WTC11 (cell line): ENCODE measurements at regions not wholly inside any gene's neighbourhood (a gene's known extent, or its start where the extent isn't known, plus 50 kb on each side); places are given as distances from the start of the nearest gene placed in this dataset.

Experiments
- PRRX2 ChIP-seq: fragments of 250-450 bp; sonication (Bioruptor Pico); IDR thresholded peaks from 2 replicates; pipeline ENCODE4 v1.8.0; 2021; ENCODE audit warnings: mild to moderate bottlenecking
- SP1 ChIP-seq: sonication (generic); formaldehyde crosslinking; conservative IDR thresholded peaks from 2 replicates; pipeline ENCODE4 v1.8.1; 2022; ENCODE audit warnings: missing genetic modification reagents
- TF ChIP-seq, protein P1 (sequence below): fragments of 200-600 bp; IDR thresholded peaks from 2 replicates; pipeline ENCODE4 v1.8.0; 2022; ENCODE audit warnings: antibody characterized with exemption
- TF ChIP-seq, protein P2 (sequence below): sonication (generic); formaldehyde crosslinking; IDR thresholded peaks from 2 replicates; pipeline ENCODE4 v1.8.1; 2023; ENCODE audit warnings: mild to moderate bottlenecking, moderate library complexity, missing genetic modification reagents
- TF ChIP-seq, protein P3 (sequence below): fragments of 250-450 bp; sonication (Bioruptor Pico); IDR thresholded peaks from 2 replicates; pipeline ENCODE4 v1.9.0; 2021; ENCODE audit warnings: moderate library complexity, mild to moderate bottlenecking, inconsistent platforms, borderline replicate concordance

DNA sequence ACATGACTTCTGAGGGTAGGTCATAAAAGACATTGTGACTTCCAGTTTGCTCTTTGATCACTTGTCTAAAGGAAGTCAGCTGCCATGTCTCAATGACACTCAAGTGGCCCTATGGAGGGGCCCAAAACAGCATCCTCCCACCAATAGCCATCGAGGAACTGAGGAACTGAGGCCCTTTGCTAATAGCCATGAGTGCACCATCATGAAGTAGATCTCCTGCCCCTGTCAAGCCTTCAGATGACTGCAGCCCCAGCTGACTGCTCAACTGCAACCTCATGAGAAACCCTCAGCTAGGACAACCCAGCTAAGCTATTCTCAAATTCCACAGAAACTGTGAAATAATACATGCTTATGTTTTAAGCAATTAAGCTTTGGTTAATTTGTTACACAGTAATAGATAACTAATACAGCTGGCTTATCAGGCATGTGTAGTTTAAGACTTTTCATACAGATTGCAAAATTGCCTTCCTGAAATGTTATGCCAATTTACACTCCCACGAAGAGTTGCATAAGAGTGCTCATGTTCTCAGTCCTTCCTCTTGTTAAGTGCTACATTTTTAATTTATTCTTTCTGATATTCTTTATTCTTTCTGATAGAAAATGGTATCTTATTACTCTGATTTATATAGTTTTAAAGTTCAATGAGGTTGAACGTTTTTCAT, 105.6 kb upstream of the NDUFV2 start:
- TF ChIP-seq, protein P1, sequence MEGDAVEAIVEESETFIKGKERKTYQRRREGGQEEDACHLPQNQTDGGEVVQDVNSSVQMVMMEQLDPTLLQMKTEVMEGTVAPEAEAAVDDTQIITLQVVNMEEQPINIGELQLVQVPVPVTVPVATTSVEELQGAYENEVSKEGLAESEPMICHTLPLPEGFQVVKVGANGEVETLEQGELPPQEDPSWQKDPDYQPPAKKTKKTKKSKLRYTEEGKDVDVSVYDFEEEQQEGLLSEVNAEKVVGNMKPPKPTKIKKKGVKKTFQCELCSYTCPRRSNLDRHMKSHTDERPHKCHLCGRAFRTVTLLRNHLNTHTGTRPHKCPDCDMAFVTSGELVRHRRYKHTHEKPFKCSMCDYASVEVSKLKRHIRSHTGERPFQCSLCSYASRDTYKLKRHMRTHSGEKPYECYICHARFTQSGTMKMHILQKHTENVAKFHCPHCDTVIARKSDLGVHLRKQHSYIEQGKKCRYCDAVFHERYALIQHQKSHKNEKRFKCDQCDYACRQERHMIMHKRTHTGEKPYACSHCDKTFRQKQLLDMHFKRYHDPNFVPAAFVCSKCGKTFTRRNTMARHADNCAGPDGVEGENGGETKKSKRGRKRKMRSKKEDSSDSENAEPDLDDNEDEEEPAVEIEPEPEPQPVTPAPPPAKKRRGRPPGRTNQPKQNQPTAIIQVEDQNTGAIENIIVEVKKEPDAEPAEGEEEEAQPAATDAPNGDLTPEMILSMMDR: no peak
- TF ChIP-seq, protein P2, sequence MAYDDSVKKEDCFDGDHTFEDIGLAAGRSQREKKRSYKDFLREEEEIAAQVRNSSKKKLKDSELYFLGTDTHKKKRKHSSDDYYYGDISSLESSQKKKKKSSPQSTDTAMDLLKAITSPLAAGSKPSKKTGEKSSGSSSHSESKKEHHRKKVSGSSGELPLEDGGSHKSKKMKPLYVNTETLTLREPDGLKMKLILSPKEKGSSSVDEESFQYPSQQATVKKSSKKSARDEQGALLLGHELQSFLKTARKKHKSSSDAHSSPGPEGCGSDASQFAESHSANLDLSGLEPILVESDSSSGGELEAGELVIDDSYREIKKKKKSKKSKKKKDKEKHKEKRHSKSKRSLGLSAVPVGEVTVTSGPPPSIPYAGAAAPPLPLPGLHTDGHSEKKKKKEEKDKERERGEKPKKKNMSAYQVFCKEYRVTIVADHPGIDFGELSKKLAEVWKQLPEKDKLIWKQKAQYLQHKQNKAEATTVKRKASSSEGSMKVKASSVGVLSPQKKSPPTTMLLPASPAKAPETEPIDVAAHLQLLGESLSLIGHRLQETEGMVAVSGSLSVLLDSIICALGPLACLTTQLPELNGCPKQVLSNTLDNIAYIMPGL (CRISPR knock-in tag): no peak
- no peak for TF ChIP-seq PRRX2 (CRISPR knock-in tag)
- no peak for TF ChIP-seq SP1 (CRISPR knock-in tag)
- TF ChIP-seq, protein P3, sequence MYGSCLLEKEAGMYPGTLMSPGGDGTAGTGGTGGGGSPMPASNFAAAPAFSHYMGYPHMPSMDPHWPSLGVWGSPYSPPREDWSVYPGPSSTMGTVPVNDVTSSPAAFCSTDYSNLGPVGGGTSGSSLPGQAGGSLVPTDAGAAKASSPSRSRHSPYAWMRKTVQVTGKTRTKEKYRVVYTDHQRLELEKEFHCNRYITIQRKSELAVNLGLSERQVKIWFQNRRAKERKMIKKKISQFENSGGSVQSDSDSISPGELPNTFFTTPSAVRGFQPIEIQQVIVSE: no peak
